ENCODE measurements at regions not wholly inside any gene's neighbourhood (a gene's known extent, or its start where the extent isn't known, plus 50 kb on each side); places are given as distances from the start of the nearest gene placed in this dataset.

- ChIA-PET POLR2A (no interaction called here), CTCF (no interaction called here)
- DNase-seq (ENCODE audit: extremely low spot score): no peak
- TF ChIP-seq CTCF (IDR thresholded peaks at IDR 0.05; ENCODE audit: control extremely low read depth, extremely low read depth, low read depth, missing control alignments): no peak
These were observed 758.7 kb upstream of the MAN1A1 start for GRCh38 chr6:120108061-120108795.

GRCh38 chr6:120103618-120104017 is 754.1 kb upstream of the MAN1A1 start:
- POLR2A ChIA-PET: no interaction called here
- no peak for DNase-seq (ENCODE audit: extremely low spot score)
- no peak for TF ChIP-seq CTCF (IDR thresholded peaks at IDR 0.05; ENCODE audit: control extremely low read depth, extremely low read depth, low read depth, missing control alignments)
- CTCF ChIA-PET: no interaction called here

GRCh38 chr6:120096696-120097260 is 747.2 kb upstream of the MAN1A1 start:
- POLR2A ChIA-PET: no interaction called here
- DNase-seq (ENCODE audit: extremely low spot score): no peak
- CTCF ChIA-PET: interaction anchor here (1.2 kb wide), 1 partner anchor 967 kb away, joined by 3 read pairs; no protein-coding TSS in a partner anchor
- TF ChIP-seq CTCF (IDR thresholded peaks at IDR 0.05; ENCODE audit: control extremely low read depth, extremely low read depth, low read depth, missing control alignments): no peak

GRCh38 chr6:120083186-120083585 is 733.6 kb upstream of the MAN1A1 start:
- POLR2A ChIA-PET: no interaction called here
- no peak for DNase-seq (ENCODE audit: extremely low spot score)
- no peak for TF ChIP-seq CTCF (IDR thresholded peaks at IDR 0.05; ENCODE audit: control extremely low read depth, extremely low read depth, low read depth, missing control alignments)
- CTCF ChIA-PET: interaction anchor here (0.6 kb wide), 1 partner anchor 1210 kb away, joined by 3 read pairs; no protein-coding TSS in a partner anchor

- ChIA-PET POLR2A (no interaction called here), CTCF (interaction anchor here (0.7 kb wide), 1 partner anchor 727 kb away, joined by 3 read pairs; no protein-coding TSS in a partner anchor)
- no peak for TF ChIP-seq CTCF (IDR thresholded peaks at IDR 0.05; ENCODE audit: control extremely low read depth, extremely low read depth, low read depth, missing control alignments)
- DNase-seq (ENCODE audit: extremely low spot score): no peak
These were observed 727.9 kb upstream of the MAN1A1 start for GRCh38 chr6:120077489-120077888.

- DNase-seq (ENCODE audit: extremely low spot score): no peak
- TF ChIP-seq CTCF (IDR thresholded peaks at IDR 0.05; ENCODE audit: control extremely low read depth, extremely low read depth, low read depth, missing control alignments): no peak
- POLR2A ChIA-PET: no interaction called here
- CTCF ChIA-PET: no interaction called here
These were observed 708.8 kb upstream of the MAN1A1 start for GRCh38 chr6:120058410-120058809.

All from GM10248 (cell line).